ENCODE measurements at regions not wholly inside any gene's neighbourhood (a gene's known extent, or its start where the extent isn't known, plus 50 kb on each side); places are given as distances from the start of the nearest gene placed in this dataset.

DNA sequence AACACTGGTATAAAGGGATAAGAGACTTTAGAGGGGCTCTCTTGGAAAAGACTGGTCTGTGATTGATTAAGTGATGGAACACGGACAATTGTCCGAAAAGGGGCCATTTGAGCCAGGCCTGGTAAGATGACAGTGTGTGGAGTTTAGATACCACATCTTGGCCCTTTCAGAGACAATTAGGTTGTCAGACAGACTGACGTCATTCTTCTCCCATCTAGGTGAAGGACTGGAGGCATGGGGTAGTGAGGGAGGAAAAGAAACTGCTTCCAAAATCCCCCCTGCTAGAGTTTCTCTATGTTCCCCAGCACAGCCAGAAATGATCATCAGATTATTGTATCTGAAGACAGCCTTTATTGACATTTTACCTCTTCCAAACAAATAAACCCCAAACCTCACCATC, 84.8 kb upstream of the MYO3A start:
- TF ChIP-seq, protein P1, sequence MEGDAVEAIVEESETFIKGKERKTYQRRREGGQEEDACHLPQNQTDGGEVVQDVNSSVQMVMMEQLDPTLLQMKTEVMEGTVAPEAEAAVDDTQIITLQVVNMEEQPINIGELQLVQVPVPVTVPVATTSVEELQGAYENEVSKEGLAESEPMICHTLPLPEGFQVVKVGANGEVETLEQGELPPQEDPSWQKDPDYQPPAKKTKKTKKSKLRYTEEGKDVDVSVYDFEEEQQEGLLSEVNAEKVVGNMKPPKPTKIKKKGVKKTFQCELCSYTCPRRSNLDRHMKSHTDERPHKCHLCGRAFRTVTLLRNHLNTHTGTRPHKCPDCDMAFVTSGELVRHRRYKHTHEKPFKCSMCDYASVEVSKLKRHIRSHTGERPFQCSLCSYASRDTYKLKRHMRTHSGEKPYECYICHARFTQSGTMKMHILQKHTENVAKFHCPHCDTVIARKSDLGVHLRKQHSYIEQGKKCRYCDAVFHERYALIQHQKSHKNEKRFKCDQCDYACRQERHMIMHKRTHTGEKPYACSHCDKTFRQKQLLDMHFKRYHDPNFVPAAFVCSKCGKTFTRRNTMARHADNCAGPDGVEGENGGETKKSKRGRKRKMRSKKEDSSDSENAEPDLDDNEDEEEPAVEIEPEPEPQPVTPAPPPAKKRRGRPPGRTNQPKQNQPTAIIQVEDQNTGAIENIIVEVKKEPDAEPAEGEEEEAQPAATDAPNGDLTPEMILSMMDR (IDR thresholded peaks at IDR 0.05) = no peak
- TF ChIP-seq POLR2A (IDR thresholded peaks at IDR 0.05) = no peak
